HG03280 (cell line): ENCODE measurements at regions not wholly inside any gene's neighbourhood (a gene's known extent, or its start where the extent isn't known, plus 50 kb on each side); places are given as distances from the start of the nearest gene placed in this dataset.

Experiments used
- ATAC-seq: cut with Tn5 transposase; IDR thresholded peaks from one replicate; pipeline ENCODE4 v1.9.1; 2021; ENCODE audit warnings: mild to moderate bottlenecking, moderate library complexity; ENCODE audit not compliant: unreplicated experiment

DNA sequence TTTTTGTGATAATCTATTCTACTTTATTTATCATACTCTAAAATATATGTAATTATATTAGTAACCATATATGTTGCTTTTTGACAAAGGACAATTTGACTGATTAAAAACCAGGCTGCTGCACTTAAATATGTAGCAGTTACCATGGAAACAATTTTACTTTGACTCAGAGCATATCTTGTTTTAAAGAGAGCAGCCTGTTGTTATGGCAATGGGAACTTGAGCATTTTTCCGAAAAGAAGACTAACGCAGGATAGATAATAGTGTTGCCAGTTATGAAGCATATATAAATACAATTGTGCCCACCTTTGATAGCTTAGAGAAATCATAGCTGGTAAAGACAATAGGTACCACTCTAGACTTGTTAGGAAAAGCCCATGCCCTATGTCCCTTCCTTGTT lies 283.0 kb downstream of the GASK1B start:
- ATAC-seq, result no peak

GRCh38 chr4:157888281-157888680 lies 284.5 kb downstream of the GASK1B start:
- ATAC-seq, result no peak

- ATAC-seq, result no peak
Measured at GRCh38 chr4:157887316-157887715, 285.5 kb downstream of the GASK1B start.

DNA sequence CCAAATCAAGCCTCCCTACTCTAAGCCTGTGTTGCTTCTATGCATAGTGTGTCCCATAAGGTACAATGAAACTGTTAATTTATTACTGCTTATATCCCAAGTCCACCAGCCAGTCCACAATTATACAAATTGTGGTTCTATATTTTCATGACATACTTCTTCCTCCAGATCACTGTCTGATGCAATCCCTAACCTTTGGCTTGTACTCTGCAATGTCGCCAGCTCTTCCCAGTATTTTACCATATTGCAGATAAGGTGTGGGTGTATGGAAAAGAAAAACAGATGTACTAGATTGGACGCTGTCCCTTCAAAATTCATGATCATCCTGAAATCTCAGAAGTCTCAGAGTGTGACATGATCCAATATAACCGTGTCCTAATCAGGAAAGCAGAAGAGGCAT lies 286.2 kb downstream of the GASK1B start:
- no peak for ATAC-seq

GRCh38 chr4:157885811-157886210 lies 287.0 kb downstream of the GASK1B start:
- no peak for ATAC-seq

DNA sequence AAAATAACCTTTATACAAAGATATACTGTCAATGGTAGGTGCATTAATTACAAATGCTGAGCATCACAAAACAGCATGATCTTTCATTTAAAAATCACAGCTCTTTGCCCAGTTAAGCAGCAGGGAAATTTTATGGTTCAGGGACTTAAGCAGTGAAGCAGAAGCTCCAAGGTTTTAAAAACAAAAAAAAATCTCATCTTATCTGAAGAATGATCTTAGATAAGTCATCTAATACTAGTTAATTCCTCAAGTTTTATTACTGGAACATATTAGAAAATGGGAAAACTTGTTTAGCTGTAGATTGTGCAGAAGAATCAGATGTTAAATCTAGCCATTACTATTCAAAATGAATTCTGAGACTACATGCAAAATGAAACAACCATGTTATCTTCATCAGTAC lies 289.9 kb downstream of the GASK1B start:
- ATAC-seq, result no peak

- ATAC-seq, result no peak
Measured at GRCh38 chr4:157880761-157881160, 292.1 kb downstream of the GASK1B start.

GRCh38 chr4:157854819-157855218 lies 318.0 kb downstream of the GASK1B start:
- no peak for ATAC-seq

DNA sequence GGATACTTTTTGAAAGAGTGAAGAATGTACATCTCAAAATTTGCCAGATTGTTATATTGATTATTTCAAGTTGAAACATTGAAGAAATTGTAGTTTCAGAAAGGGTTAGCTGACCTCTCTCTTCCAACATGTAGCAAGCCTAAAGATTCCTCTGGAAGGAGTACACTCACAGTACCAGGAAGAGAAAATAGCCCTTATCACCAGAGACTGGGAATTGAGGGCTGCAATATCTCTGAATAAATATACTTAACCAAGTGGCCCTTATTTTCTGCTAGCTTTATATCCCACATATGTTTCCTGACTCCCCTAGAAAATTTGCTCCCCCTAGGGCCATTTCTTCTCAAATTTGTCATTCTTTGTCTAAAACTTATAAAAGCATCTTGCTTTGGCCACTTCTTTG lies 332.2 kb downstream of the GASK1B start:
- ATAC-seq, result no peak

DNA sequence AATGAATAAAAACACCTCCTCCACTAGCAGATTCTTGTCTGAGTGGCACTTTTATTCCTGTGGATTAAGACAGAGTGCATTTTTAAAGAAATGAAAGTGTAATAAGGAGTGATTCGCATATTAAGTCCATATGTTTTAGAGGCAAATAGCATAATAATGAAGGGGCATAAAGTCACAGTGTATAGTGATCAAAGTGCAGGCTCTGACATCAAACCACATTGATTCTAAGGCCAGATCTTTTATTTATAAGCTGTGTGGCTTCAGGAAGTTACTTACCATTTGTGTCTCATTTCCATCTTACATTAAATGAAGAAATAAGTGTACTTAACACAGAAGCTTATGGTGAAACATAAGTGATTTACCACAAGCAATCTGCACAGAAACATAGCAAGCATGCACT lies 332.8 kb downstream of the GASK1B start:
- no peak for ATAC-seq

DNA sequence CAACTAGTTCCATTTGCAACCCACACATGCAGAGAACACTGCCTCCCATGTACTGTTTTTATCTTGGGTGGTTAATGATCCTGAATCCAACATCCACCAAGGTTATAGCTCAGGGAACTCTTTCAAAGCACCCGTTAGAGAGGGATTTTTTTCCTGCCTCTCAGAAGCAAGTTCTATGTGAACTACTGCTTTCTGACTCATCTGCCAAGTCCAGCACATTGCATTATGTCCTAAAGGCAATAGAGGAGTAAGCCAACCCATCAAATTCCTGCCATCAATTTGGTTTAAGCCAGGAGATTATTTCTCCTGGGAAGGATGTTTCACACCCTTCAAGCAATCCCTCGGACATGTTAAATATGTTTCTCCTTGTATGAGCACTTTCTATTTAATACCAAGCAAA lies 334.5 kb downstream of the GASK1B start:
- ATAC-seq, result no peak

DNA sequence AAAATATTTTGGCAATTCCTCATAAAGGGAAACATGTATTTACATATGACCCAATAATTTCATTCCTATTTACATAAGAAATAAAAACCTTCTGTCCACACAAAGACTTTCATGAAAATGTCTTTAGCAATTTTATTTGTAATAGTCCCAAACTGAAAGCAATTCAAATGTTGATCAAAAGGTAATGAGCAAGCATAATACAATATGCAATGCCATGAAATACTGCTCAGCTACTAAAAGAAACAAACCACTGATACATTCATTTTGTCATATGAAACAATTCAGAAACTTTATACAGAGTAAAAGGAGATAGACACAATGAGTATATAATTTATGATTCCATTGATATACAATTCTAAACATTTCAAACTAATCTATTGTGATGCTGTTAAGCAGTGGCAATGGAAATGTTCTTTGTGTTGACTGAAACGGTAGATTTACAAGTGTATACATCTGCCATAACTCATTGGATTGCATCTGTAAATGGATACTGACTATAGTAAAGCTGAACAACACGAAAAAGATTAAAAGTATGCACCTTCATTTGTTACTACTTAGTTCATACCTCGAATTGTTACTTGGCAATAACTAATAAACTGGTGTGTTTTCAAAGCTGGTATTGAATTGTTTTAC lies 335.6 kb downstream of the GASK1B start:
- no peak for ATAC-seq

DNA sequence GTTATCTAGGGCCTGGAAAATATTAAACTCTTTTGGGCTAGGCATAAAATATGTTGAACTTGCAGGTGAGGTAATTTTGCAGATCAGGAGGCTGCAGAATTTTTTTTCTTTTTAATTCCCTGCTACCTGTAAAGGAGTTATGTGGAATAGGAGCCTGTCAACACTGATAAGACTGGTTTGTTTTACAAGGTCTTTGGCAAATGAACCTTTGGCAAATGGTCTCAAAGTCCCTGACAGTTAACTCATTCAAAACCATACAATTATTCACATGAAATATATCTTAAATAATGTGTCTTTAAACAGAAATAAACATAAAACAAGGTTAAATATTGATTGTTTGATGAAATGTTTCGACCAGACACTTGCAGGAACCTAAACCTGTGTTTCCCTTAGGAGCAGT lies 340.2 kb downstream of the GASK1B start:
- ATAC-seq, result no peak

GRCh38 chr4:157824021-157824420 lies 348.8 kb downstream of the GASK1B start:
- ATAC-seq, result no peak

DNA sequence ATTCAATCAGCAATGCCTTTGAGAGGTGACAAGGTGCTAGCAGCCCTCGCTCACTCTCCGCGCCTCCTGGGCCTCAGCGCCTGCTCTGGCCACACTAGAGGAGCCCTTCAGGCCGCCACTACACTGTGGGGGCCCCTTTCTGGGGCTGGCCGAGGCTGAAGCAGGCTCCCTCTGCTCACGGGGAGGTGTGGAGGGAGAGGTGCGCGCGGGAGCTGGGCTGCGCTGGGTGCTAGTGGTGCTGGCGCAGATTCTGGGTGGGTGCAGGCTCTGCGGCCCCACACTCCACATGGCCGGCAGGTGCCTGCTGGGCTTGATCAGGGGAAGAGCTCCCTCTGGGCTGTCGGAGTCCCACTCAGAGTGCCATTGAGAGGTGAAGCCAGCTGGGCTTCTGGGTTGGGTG lies 351.0 kb downstream of the GASK1B start:
- ATAC-seq, result no peak

GRCh38 chr4:157819693-157820464 lies 352.9 kb downstream of the GASK1B start:
- ATAC-seq, result no peak

DNA sequence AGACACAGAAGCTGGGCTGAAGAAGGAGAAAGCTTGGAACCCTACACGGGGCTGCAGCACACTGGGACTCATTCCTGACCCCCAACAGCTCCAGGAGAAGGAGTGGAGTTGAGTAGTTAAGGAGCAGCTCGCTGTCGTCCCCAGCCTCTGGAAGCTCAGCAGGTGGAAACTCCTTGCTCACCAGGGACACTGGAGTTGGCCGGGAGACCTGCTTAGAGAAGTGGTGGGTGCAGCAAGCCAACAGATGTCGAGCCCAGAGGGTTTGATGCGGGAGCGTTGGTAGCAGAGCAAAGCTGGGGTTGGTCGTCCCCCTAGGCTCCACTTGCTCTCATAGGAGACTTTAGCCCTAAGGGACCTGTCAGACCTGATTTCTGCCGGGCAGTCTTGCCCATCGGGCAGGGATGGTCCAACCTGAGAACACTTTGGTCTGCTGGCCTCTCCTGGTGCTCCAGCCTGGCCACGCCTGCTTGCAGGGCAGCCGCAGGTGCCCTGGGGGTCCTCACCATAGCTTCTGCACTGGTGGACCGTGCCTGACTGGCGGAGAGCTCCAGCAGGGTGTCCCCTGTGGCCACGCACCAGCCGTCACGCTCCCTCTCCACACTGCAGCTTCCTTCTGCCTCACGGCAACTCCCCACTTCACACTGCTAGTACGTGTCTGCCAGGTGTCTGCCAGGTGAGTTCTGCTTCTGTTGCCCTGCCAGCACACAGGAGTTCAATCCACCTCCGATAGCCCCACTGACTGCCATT lies 353.7 kb downstream of the GASK1B start:
- no peak for ATAC-seq

GRCh38 chr4:157810137-157810774 lies 362.6 kb downstream of the GASK1B start:
- ATAC-seq, result no peak

- ATAC-seq, result no peak
Measured at GRCh38 chr4:157808796-157809383, 363.9 kb downstream of the GASK1B start.

DNA sequence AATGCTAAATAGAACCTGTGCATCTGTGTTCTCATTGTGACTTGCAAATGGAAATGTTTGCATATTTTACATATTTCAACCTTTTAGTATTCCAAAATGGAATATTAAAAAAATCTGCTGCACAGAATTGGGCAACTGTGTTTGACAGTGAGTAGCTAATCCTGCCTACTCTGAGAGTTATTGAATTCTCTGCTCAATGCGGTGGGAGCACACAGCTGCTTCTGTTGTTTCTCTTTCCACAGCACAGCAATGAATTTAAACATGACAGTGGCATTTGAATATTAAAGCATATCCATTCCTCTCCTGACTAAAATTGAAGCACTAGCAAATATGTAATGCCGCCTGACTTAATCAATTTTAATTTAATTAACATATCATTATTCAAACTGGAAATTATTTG lies 366.6 kb downstream of the GASK1B start:
- no peak for ATAC-seq

GRCh38 chr4:157804986-157805385 lies 367.8 kb downstream of the GASK1B start:
- no peak for ATAC-seq
